ENCODE measurements at regions not wholly inside any gene's neighbourhood (a gene's known extent, or its start where the extent isn't known, plus 50 kb on each side); places are given as distances from the start of the nearest gene placed in this dataset.

- TF ChIP-seq EP300 (IDR thresholded peaks at IDR 0.05) (no peak), POLR2AphosphoS5 (IDR thresholded peaks at IDR 0.05) (no peak), CTCF (IDR thresholded peaks at IDR 0.05) (no peak), POLR2A (IDR thresholded peaks at IDR 0.05; ENCODE audit: low read depth) (no peak)
- Histone ChIP-seq H3K36me3 (no peaks in the 10 kb centered on the region), H3K27ac (replicated peaks in 1 of 4) (peak overlapping the region; percentile 30 to 73 (median 48)), H3K27me3 (no peaks in the 10 kb centered on the region), H3K4me3 (no peak overlapping the region), H3K9me3 (no peaks in the 10 kb centered on the region), H3K4me1 (peaks cover 63 to 96% (median 88%) of the 10 kb centered on the region in 4 donors)
- intact Hi-C loops (cut with DNase I): no loop called here
- DNase-seq (ENCODE audit: extremely low spot score): no peak
Observed at GRCh38 chr1:184909019-184909418, 65.3 kb downstream of the NIBAN1 start.

- intact Hi-C loops (cut with DNase I): no loop called here
- Histone ChIP-seq H3K27ac (replicated peaks in 1 of 4) (peak overlapping the region; percentile 30 to 73 (median 48)), H3K4me1 (peaks cover 59 to 96% (median 88%) of the 10 kb centered on the region in 4 donors), H3K9me3 (no peaks in the 10 kb centered on the region), H3K27me3 (no peaks in the 10 kb centered on the region), H3K36me3 (no peaks in the 10 kb centered on the region), H3K4me3 (no peak overlapping the region)
- DNase-seq (ENCODE audit: extremely low spot score): no peak
- 74% methylated on average over 2 of the region's 2 CpGs for WGBS
- TF ChIP-seq POLR2A (IDR thresholded peaks at IDR 0.05; ENCODE audit: low read depth) (no peak), EP300 (IDR thresholded peaks at IDR 0.05) (no peak), CTCF (IDR thresholded peaks at IDR 0.05) (no peak)
Observed at GRCh38 chr1:184908506-184908905, 65.8 kb downstream of the NIBAN1 start.

- no peaks in the 10 kb centered on the region for H3K9me3 ChIP-seq
- intact Hi-C loops (cut with DNase I): no loop called here
- H3K4me3 ChIP-seq: no peak overlapping the region
- peak overlapping the region; percentile 18 to 73 (median 40) for H3K27ac ChIP-seq (replicated peaks in 1 of 4)
- no peaks in the 10 kb centered on the region for H3K36me3 ChIP-seq
- 68% methylated on average over 2 of the region's 2 CpGs for WGBS
- H3K27me3 ChIP-seq: no peaks in the 10 kb centered on the region
- DNase-seq (ENCODE audit: extremely low spot score): no peak
- TF ChIP-seq POLR2A (IDR thresholded peaks at IDR 0.05; ENCODE audit: low read depth) (no peak), POLR2AphosphoS5 (IDR thresholded peaks at IDR 0.05) (no peak), CTCF (IDR thresholded peaks at IDR 0.05) (no peak), EP300 (IDR thresholded peaks at IDR 0.05) (no peak)
- peaks cover 62 to 98% (median 94%) of the 10 kb centered on the region in 4 donors for H3K4me1 ChIP-seq
Observed at GRCh38 chr1:184907500-184907899, 66.8 kb downstream of the NIBAN1 start.

- Histone ChIP-seq H3K4me1 (peaks cover 69 to 99% (median 98%) of the 10 kb centered on the region in 4 donors), H3K9me3 (no peaks in the 10 kb centered on the region), H3K4me3 (no peak overlapping the region), H3K36me3 (no peaks in the 10 kb centered on the region), H3K27ac (replicated peaks in 1 of 4) (peak overlapping the region; percentile 0 to 73 (median 37)), H3K27me3 (no peaks in the 10 kb centered on the region)
- WGBS: 32% methylated on average over 1 of the region's 1 CpG
- TF ChIP-seq POLR2A (IDR thresholded peaks at IDR 0.05; ENCODE audit: low read depth) (no peak), CTCF (IDR thresholded peaks at IDR 0.05) (no peak), POLR2AphosphoS5 (IDR thresholded peaks at IDR 0.05) (no peak), EP300 (IDR thresholded peaks at IDR 0.05) (no peak)
- DNase-seq (ENCODE audit: extremely low spot score): no peak
- intact Hi-C loops (cut with DNase I): no loop called here
Observed at GRCh38 chr1:184906761-184907160, 67.5 kb downstream of the NIBAN1 start.

- H3K27ac ChIP-seq (replicated peaks in 1 of 4): peak overlapping the region; percentile 16 to 76 (median 71)
- H3K4me1 ChIP-seq: peaks cover 69 to 99% (median 98%) of the 10 kb centered on the region in 4 donors
- WGBS: 65% methylated on average over 3 of the region's 3 CpGs
- no peaks in the 10 kb centered on the region for H3K36me3 ChIP-seq
- no peak overlapping the region for H3K4me3 ChIP-seq
- intact Hi-C loops (cut with DNase I): no loop called here
- TF ChIP-seq EP300 (IDR thresholded peaks at IDR 0.05) (no peak), POLR2A (IDR thresholded peaks at IDR 0.05; ENCODE audit: low read depth) (no peak), CTCF (IDR thresholded peaks at IDR 0.05) (no peak), POLR2AphosphoS5 (IDR thresholded peaks at IDR 0.05) (no peak)
- no peaks in the 10 kb centered on the region for H3K27me3 ChIP-seq
- no peak for DNase-seq (ENCODE audit: extremely low spot score)
- H3K9me3 ChIP-seq: no peaks in the 10 kb centered on the region
Observed at GRCh38 chr1:184905601-184906322, 68.5 kb downstream of the NIBAN1 start.

Data from esophagus muscularis mucosa (tissue), 4 donors.